ENCODE measurements at regions not wholly inside any gene's neighbourhood (a gene's known extent, or its start where the extent isn't known, plus 50 kb on each side); places are given as distances from the start of the nearest gene placed in this dataset.

DNA sequence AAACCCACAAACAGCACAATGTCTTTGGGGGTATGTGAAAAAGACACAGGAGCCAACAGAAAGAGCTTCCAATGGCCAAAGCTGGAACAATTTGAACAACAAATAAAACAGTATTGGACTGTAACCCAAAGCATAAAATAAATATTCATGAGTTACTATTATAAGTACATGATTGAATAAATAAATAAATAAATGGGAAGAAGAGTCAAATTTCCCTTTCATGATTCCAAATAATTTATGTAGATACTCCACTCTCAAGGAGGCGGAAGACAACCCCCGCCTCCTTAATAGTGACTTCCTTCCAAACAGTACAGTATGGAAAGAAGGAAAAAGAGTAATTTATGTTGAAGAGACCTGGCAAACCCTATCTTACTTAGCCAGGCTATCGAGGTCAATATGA lies 124.4 kb upstream of the P2RY1 start (continued):
- TF ChIP-seq REST (IDR thresholded peaks at IDR 0.05; ENCODE audit: borderline replicate concordance) (no peak), REST (CRISPR knock-in tag; IDR thresholded peaks at IDR 0.05; ENCODE audit: low read depth) (no peak), TBP (optimal IDR thresholded peaks at IDR 0.05; ENCODE audit: low read depth, low read length) (no peak), ELK1 (CRISPR knock-in tag; IDR thresholded peaks at IDR 0.05) (no peak), JUNB (CRISPR knock-in tag; conservative IDR thresholded peaks at IDR 0.05) (no peak), DLX4 (CRISPR knock-in tag; IDR thresholded peaks at IDR 0.05) (no peak), ZNF239 (CRISPR knock-in tag; IDR thresholded peaks at IDR 0.05) (no peak)

Measured in K562 (cell line).